Activated CD4-positive, alpha-beta T cell treated with anti-CD3 and anti-CD28 coated beads, Interleukin-2, amount 10 ng/mL, durations not matched to agents 24 days and 14 days (primary cell): ENCODE measurements at regions not wholly inside any gene's neighbourhood (a gene's known extent, or its start where the extent isn't known, plus 50 kb on each side); places are given as distances from the start of the nearest gene placed in this dataset.

ENCODE experiments used
- DNase-seq: peaks from one replicate; pipeline ENCODE4 v3.0.0; 2022
- H3K27ac Mint-ChIP-seq: one replicate; pipeline ENCODE4 v1.8.0; 2022; ENCODE audit warnings: mild to moderate bottlenecking, mixed read lengths
- H3K27me3 Mint-ChIP-seq: one replicate; pipeline ENCODE4 v1.8.0; 2022; ENCODE audit warnings: mixed read lengths
- H3K36me3 Mint-ChIP-seq: one replicate; pipeline ENCODE4 v1.8.0; 2022; ENCODE audit warnings: low read depth, mild to moderate bottlenecking, mixed read lengths
- H3K4me1 Mint-ChIP-seq: one replicate; pipeline ENCODE4 v1.8.0; 2021; ENCODE audit warnings: mixed read lengths
- H3K4me3 Mint-ChIP-seq: one replicate; pipeline ENCODE4 v1.8.0; 2022; ENCODE audit warnings: mild to moderate bottlenecking, moderate library complexity, mixed read lengths
- H3K9me3 Mint-ChIP-seq: one replicate; pipeline ENCODE4 v1.8.0; 2021; ENCODE audit warnings: mixed read lengths
- intact Hi-C: fragments of 100-400 bp; cut with micrococcal nuclease; formaldehyde crosslinking; loops from one replicate; pipeline ENCODE4 v1.15.1; 2023

GRCh38 chr22:49500942-49501395 is 326.7 kb downstream of the BRD1 start:
- Mint-ChIP-seq H3K4me3 (no peak overlapping the region), H3K9me3 (no peaks in the 10 kb centered on the region), H3K36me3 (no peaks in the 10 kb centered on the region), H3K4me1 (no peaks in the 10 kb centered on the region), H3K27me3 (no peaks in the 10 kb centered on the region), H3K27ac (no peak overlapping the region)
- no peak for DNase-seq
- intact Hi-C loops = no loop called here

- Mint-ChIP-seq H3K9me3 (no peaks in the 10 kb centered on the region), H3K4me1 (no peaks in the 10 kb centered on the region), H3K36me3 (no peaks in the 10 kb centered on the region), H3K27me3 (no peaks in the 10 kb centered on the region), H3K27ac (no peak overlapping the region), H3K4me3 (no peak overlapping the region)
- intact Hi-C loops = no loop called here
- no peak for DNase-seq
Measured at GRCh38 chr22:49500076-49500460, 327.6 kb downstream of the BRD1 start.

GRCh38 chr22:49499433-49500075 is 328.1 kb downstream of the BRD1 start:
- Mint-ChIP-seq H3K9me3 (no peaks in the 10 kb centered on the region), H3K36me3 (no peaks in the 10 kb centered on the region), H3K27ac (no peak overlapping the region), H3K27me3 (no peaks in the 10 kb centered on the region), H3K4me3 (no peak overlapping the region), H3K4me1 (no peaks in the 10 kb centered on the region)
- intact Hi-C loops = no loop called here
- no peak for DNase-seq

GRCh38 chr22:49497266-49497665 is 330.4 kb downstream of the BRD1 start:
- intact Hi-C loops = no loop called here
- Mint-ChIP-seq H3K4me1 (no peaks in the 10 kb centered on the region), H3K27me3 (no peaks in the 10 kb centered on the region), H3K4me3 (no peak overlapping the region), H3K27ac (no peak overlapping the region), H3K9me3 (no peaks in the 10 kb centered on the region), H3K36me3 (no peaks in the 10 kb centered on the region)
- no peak for DNase-seq

- intact Hi-C loops = no loop called here
- no peak overlapping the region for H3K4me3 Mint-ChIP-seq
- no peaks in the 10 kb centered on the region for H3K27me3 Mint-ChIP-seq
- no peak for DNase-seq
- no peaks in the 10 kb centered on the region for H3K36me3 Mint-ChIP-seq
- no peaks in the 10 kb centered on the region for H3K9me3 Mint-ChIP-seq
- no peaks in the 10 kb centered on the region for H3K4me1 Mint-ChIP-seq
- no peak overlapping the region for H3K27ac Mint-ChIP-seq
Measured at GRCh38 chr22:49494555-49494954, 333.1 kb downstream of the BRD1 start.

GRCh38 chr22:49492741-49493251 is 334.9 kb downstream of the BRD1 start:
- H3K4me1 Mint-ChIP-seq = no peaks in the 10 kb centered on the region
- H3K36me3 Mint-ChIP-seq = no peaks in the 10 kb centered on the region
- H3K4me3 Mint-ChIP-seq = no peak overlapping the region
- H3K27ac Mint-ChIP-seq = no peak overlapping the region
- intact Hi-C loops = no loop called here
- H3K27me3 Mint-ChIP-seq = no peaks in the 10 kb centered on the region
- no peaks in the 10 kb centered on the region for H3K9me3 Mint-ChIP-seq
- no peak for DNase-seq

GRCh38 chr22:49492308-49492707 is 335.4 kb downstream of the BRD1 start:
- Mint-ChIP-seq H3K4me1 (no peaks in the 10 kb centered on the region), H3K36me3 (no peaks in the 10 kb centered on the region), H3K27ac (no peak overlapping the region), H3K27me3 (no peaks in the 10 kb centered on the region), H3K9me3 (no peaks in the 10 kb centered on the region), H3K4me3 (no peak overlapping the region)
- intact Hi-C loops = no loop called here
- no peak for DNase-seq

GRCh38 chr22:49491726-49492125 is 335.9 kb downstream of the BRD1 start:
- no peaks in the 10 kb centered on the region for H3K4me1 Mint-ChIP-seq
- no peak for DNase-seq
- no peaks in the 10 kb centered on the region for H3K9me3 Mint-ChIP-seq
- H3K27ac Mint-ChIP-seq = no peak overlapping the region
- no peak overlapping the region for H3K4me3 Mint-ChIP-seq
- H3K36me3 Mint-ChIP-seq = no peaks in the 10 kb centered on the region
- no peaks in the 10 kb centered on the region for H3K27me3 Mint-ChIP-seq
- intact Hi-C loops = no loop called here

GRCh38 chr22:49491221-49491635 is 336.4 kb downstream of the BRD1 start:
- Mint-ChIP-seq H3K36me3 (no peaks in the 10 kb centered on the region), H3K4me3 (no peak overlapping the region), H3K27me3 (no peaks in the 10 kb centered on the region), H3K27ac (no peak overlapping the region), H3K4me1 (no peaks in the 10 kb centered on the region), H3K9me3 (no peaks in the 10 kb centered on the region)
- no peak for DNase-seq
- intact Hi-C loops = no loop called here

GRCh38 chr22:49490692-49491091 is 337.0 kb downstream of the BRD1 start:
- Mint-ChIP-seq H3K4me3 (no peak overlapping the region), H3K4me1 (no peaks in the 10 kb centered on the region), H3K9me3 (no peaks in the 10 kb centered on the region), H3K27me3 (no peaks in the 10 kb centered on the region), H3K27ac (no peak overlapping the region), H3K36me3 (no peaks in the 10 kb centered on the region)
- DNase-seq = no peak
- intact Hi-C loops = no loop called here

- intact Hi-C loops = no loop called here
Measured at GRCh38 chr22:49489821-49490220, 337.9 kb downstream of the BRD1 start.

GRCh38 chr22:49488943-49489342 is 338.7 kb downstream of the BRD1 start:
- Mint-ChIP-seq H3K27me3 (no peaks in the 10 kb centered on the region), H3K4me3 (no peak overlapping the region), H3K27ac (no peak overlapping the region), H3K36me3 (no peaks in the 10 kb centered on the region), H3K9me3 (no peaks in the 10 kb centered on the region), H3K4me1 (no peaks in the 10 kb centered on the region)
- intact Hi-C loops = no loop called here
- no peak for DNase-seq

More at GRCh38 chr22:49489821-49490220, 337.9 kb downstream of the BRD1 start:
- Mint-ChIP-seq H3K9me3 (no peaks in the 10 kb centered on the region), H3K27me3 (no peaks in the 10 kb centered on the region), H3K27ac (no peak overlapping the region), H3K36me3 (no peaks in the 10 kb centered on the region), H3K4me3 (no peak overlapping the region), H3K4me1 (no peaks in the 10 kb centered on the region)
- no peak for DNase-seq

GRCh38 chr22:49487950-49488349 is 339.7 kb downstream of the BRD1 start:
- DNase-seq = no peak
- Mint-ChIP-seq H3K4me3 (no peak overlapping the region), H3K4me1 (no peaks in the 10 kb centered on the region), H3K27ac (no peak overlapping the region), H3K36me3 (no peaks in the 10 kb centered on the region), H3K9me3 (no peaks in the 10 kb centered on the region), H3K27me3 (no peaks in the 10 kb centered on the region)
- intact Hi-C loops = no loop called here

- no peaks in the 10 kb centered on the region for H3K4me1 Mint-ChIP-seq
- H3K27ac Mint-ChIP-seq = no peak overlapping the region
- intact Hi-C loops = no loop called here
- no peak overlapping the region for H3K4me3 Mint-ChIP-seq
- H3K27me3 Mint-ChIP-seq = no peaks in the 10 kb centered on the region
- no peaks in the 10 kb centered on the region for H3K36me3 Mint-ChIP-seq
- DNase-seq = no peak
- H3K9me3 Mint-ChIP-seq = no peaks in the 10 kb centered on the region
Measured at GRCh38 chr22:49486225-49486624, 341.4 kb downstream of the BRD1 start.

- H3K4me3 Mint-ChIP-seq = no peak overlapping the region
- H3K36me3 Mint-ChIP-seq = no peaks in the 10 kb centered on the region
- intact Hi-C loops = no loop called here
- no peaks in the 10 kb centered on the region for H3K4me1 Mint-ChIP-seq
- no peak overlapping the region for H3K27ac Mint-ChIP-seq
- H3K27me3 Mint-ChIP-seq = no peaks in the 10 kb centered on the region
- no peaks in the 10 kb centered on the region for H3K9me3 Mint-ChIP-seq
- DNase-seq = no peak
Measured at GRCh38 chr22:49483946-49484345, 343.7 kb downstream of the BRD1 start.
